Islet precursor cell (in vitro differentiated cells): ENCODE measurements at regions not wholly inside any gene's neighbourhood (a gene's known extent, or its start where the extent isn't known, plus 50 kb on each side); places are given as distances from the start of the nearest gene placed in this dataset.
A peak's percentile ranks its signal among the peaks of the same experiment; 100 is the strongest.

Source experiments
- DNase-seq: peaks from one replicate; pipeline ENCODE4 v3.0.0-alpha.2; 2018

DNA sequence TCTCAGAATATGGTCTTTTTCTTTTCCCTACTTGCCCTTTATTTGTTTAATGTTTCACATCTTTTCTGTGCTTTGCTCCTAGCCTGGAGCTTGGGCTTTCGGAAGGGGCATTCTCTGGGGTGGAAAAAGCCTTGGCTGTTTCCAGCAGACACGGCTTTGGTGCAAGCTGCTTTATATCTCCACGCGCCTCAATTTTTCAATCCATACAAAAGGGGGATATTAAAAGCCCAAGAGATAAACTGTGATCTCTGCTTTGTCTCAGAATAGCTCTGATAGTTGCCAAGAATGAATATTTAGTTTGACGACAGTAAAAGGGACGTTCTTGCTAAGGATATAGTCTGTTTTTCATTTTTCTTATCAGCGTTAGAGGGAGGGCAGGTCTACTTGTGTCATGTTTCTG lies 194.0 kb upstream of the KIRREL3 start:
- no peak for DNase-seq

DNA sequence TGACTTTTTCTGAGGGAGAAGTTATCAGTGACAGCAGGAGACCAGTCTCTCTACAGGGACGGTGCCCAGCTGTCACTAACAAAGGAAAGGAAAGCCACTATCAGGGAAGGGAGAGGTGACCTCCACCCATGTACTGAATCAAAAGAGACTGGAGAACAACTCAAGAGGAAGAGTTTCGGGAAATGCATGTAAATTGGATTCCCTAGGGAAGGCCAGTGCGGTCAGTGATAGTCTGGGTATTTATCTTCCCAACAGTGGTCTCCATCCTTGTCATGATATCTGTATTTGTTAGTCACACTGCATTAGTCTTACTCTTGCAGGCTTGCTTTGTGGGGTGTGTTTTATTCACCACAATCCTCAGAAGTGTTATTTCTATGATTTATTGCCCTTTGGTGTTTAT lies 193.4 kb upstream of the KIRREL3 start:
- DNase-seq, result no peak

DNA sequence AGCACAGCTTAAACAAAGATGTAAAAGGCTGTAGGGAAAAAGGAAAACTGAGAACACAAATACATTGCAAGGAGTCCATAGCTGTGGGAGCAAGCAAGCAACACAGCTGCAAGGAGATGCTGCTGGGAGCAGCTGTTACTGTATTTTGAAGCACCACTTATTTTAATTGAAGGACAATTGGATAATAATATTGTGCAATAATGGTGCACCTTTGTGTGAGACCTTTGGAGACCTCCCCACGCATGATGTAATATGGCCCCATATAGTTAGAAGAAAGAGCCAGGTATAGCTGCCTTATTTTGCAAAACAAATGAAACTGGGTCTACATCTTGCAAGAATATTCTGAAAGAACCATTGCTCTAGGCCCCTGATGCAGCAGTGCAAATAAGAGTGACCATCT lies 191.1 kb upstream of the KIRREL3 start:
- no peak for DNase-seq

DNA sequence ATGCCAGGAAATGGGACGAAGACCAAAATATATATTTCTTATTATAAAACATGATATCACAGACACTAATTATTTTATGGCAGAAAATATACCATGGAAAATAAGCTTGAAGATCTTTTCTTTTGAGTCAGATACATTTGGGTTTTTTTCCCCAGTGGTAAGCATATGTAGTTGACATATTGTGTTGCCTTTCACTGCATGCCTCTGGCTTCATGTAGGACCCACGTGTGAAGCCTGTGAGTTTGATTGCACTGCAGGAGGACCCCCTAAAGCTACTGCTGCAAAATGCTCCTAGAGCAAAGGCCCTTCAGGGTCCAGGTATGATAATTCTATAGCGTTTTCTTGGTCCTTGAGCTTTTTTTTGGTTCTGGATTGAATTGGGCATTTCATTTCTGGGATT lies 190.7 kb upstream of the KIRREL3 start:
- DNase-seq, result no peak

DNA sequence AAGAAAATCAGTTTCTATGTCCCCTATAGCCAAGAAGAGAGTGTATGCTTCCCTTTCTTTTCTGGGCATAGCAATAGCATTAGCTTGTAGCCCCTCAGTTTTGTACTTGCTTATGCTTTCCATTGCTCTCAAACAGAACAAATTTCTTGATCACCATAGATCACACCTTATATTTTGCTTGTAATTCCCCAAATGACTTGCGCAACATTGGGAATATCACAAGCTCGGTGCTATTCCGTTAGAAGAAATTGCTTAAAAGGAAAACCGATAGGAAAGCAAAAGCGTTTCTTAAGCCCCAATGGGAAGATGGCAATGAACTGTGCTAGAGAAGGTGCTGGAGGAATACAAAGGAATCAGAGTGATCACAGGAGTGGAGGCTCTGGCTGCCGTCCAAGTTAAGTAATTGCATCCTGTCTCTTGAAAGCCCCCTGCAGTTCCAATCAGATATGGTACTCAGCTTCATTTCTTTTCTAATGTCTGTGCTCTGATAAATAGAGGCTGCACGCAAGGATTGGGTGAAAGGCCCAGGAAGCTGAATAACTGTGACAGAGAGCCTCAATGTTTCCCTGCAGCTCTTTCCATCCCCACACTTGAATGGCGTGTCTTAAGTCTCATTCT lies 182.1 kb upstream of the KIRREL3 start:
- DNase-seq, result no peak

DNA sequence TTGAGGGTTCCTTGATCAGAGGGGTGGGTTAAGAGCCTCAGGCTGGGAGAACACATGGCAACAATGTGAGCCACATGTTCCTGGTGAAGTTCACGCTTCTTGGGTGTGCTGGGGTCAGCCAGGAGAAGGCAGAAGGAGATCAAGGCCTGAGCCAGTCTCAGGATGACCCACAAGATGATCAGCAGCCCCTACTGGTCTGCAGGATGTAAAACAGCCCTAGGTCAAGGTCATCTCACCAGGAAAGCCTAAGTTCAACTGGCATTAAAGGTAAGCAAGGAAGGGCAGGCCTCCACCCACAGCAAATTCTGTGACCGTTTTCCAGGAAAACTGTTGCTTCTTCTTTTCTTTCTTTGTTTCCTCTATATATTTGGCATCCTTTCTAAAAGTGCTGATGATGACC lies 156.7 kb upstream of the KIRREL3 start:
- DNase-seq, result no peak

DNA sequence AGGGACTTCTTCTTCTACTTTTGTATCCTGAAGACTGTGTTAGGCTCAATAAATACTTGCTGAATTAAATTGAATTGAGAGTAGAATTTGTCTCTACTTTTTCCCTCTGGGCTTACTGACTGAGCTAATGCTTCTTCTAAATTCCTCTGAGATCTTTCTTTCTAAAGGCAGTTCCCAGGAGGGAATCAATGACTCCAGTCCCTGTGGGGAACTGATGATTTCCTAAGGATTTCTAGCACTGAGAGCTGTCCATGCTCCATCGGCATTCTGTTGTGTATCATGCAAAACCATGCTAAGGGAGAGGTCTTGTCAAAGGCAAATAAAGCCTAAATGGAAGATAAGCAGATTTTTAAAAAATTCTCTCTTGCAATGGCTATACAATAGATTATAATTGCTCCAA lies 148.8 kb upstream of the KIRREL3 start:
- DNase-seq, result no peak

DNA sequence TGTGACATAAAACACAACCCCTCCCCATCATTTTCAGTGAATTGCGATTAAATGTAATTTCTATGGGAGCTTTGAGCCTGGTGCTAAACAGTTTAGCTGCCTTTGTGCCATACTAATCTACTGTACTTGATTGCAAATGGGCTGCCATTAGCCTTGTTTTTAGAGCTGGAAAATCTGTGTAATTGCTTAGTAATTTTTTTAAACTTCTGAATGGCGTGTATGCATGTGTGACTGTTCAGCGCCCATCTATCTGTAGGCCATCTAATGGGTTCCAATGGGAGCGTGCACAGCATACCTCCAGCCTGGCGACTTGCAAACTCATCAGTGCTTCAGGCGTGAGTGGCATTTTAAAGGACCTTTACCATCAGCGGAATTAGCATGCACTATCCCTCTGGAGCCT lies 142.7 kb upstream of the KIRREL3 start:
- no peak for DNase-seq

DNA sequence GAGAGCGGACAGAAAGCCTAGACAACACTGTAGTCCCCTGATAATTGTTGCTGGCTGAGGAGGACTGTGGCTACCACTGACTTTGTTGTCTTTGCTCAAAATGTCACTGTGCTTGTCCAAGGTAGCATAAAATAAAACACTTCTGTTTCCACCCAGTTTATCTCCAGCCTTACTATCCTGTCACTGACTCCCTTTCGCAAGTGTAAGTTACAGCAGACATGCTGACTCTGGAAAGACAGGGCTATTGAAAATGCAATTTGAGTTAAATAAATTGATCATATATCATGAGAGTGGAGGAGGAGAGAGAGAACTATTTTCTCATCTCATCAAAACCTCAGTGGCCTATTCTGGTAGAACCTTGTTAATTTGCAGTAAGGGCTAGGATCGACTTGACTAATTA lies 138.0 kb upstream of the KIRREL3 start:
- no peak for DNase-seq

DNA sequence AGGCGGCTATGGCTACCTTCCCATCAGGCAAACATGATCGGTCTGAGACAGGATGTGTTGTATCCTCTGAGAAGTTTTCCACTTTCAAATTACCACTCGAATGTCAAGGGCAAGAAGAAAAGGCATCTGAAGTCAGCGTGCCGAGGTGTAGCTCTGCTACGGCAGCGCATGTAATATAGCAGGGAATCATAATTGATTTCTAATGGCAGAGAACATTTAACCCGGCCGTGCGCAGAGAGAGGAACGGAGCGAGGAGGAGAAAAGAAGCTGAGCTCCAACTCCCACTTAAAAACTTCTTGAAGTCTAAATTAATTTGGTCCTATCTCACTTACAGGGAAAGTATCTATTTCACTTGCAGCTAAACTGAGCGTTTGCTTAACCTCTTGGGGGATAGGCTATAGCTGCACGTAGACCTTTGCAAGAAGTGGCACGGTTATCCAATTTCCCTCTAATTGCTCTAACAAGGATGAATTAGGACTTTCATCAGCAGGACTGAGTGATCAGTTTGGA lies 137.3 kb upstream of the KIRREL3 start:
- no peak for DNase-seq

DNA sequence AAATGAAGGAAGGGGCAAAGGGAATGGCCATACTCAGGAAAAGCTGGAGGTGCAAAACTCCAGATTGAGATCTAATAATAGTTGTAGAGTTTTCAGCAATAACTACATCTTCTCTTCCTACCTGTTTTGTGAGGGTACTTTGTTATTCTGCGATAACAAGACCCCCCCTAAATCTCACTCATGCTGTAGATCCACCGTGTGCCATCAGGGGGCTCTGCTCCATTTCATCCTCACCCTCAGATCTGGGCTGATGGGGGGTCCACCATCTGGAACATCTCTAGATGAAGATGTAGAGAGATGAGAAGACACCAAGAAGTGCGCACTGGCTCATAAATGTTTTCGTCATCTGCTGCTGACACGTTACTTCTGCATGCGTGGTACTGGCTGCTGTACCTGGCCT lies 135.9 kb upstream of the KIRREL3 start:
- no peak for DNase-seq

DNA sequence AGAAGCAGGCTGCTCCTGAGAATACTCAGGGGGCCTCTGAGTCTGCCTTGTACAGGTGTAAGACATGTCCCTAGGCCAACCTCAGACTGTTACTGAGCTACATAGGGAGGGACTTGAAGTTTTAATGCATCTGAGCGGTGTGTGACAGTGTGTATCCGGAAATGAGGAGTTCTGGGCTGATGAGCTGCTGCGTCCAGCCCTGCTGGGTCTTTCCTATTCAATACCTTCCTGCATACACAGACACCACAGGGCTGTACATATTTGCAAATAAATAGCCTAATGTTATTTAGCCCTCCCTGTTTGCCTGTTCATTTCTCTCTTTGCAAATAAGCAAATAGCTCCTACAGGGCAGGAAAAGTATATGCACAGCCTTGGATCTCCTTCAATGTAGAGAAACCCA lies 134.7 kb upstream of the KIRREL3 start:
- DNase-seq, result no peak

DNA sequence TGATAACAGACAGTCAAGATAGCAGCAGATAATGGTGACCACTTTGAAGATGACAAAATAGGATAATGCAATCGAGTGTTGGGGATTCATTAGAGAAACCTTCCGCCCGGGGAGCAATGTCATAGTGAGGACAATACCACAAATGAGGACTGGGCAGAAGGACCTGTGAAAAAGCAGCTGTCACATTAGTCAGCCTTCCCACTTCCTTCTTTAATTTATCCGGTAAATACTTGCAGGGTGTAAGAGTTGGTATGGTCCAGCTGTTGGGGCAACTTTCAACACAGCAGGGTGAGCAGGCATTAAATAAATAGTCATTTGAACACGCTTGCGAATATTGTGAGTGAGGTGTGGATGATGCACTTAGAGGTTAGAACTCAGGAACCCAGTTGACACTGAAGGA lies 132.5 kb upstream of the KIRREL3 start:
- DNase-seq, result no peak

DNA sequence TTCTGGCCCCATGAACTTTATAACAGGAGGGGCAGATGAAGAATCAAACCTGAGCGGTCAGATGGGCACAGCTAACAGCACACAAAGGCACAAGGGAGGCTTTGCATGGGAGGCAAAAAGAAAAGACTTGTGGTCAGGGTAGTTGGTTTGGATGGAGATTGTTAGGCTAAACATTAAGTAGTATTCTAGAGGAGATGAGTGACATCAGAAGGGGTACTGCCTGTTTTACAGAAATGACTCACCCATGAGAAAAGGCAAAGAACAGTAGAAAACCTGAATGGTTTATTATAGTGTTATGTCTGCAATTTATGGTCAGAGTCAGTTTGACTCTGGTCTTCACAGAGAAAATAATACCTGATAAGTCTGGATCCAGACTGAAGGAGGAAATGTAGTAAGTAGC lies 129.8 kb upstream of the KIRREL3 start:
- no peak for DNase-seq

DNA sequence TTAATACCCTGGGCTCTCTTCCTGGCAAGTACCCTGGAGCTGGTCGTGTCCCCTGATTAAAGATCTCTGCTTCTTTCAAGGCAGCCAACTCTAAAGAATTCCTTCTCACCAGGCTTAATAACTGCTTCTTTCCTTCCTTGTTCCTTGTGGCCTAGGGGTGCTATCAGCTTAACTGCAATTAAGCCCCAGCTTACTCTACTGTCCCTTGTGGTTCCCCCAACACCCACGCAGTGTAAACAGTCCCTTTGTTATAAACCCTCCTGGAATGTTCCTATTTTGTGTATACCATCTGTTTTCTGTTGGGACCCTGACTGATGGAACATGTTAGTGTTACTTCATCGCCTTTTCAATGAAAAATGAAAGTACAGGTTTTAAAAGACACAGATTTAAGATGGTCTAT lies 126.4 kb upstream of the KIRREL3 start:
- DNase-seq, result no peak

DNA sequence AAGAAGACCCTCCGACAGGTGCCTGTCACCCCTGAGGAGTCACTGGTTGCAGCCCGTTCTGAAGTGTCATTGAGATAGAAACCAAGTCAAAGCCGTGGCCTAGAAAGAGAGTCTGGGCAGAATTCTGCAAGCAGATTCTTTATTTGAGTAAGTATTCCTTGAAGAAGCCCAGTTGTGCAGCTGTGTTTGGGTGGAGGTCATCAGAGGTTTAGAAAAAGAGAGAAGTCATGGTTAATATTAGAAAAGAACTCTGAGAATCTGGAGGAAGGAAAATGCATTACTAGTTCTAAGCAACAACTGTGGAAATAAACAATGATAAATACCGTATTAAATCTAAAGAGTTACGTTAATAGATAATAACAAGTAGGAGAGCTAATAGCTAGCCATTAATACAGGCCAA lies 118.8 kb upstream of the KIRREL3 start:
- no peak for DNase-seq

DNA sequence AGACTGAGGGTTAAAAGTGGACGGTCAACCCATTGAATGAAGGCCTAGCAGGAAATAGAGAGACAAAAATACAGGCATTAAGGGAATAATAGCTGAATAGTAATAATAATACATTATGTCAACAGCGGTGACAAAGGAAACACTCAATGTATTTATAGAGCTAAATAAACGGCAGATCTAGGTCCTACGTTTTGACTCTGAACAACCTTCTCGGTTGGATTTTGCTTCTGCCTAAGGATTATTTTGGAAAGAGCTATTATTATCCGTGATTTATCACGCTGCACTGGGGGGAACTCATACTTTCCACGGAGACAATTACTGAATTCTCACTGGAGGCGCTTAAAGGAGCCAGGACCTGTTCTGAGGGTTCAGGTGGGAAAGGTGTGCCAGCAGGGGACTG lies 118.2 kb upstream of the KIRREL3 start:
- no peak for DNase-seq

DNA sequence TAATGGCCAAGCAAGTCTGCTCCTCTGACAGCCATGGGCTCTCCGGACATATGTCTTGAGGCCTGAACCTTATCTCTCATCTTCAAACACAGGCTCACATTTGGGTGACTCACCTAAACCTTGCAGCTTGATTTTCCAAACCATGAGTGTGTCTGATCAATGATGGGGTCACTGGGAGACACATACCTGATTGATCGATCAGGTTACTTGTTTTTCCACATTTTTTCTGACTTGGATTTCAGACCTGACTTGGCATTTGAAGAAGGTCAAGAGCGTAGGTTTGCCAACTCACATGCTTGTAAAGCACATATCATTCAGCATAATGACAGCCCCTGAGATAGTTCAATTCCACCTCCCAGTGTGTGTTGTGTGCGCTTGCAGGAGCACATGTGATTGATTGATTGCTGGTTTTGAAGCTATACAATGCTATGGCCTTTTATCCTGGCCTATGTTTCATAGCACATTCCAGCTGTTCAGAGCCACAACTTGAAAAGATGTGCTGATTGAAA lies 116.7 kb upstream of the KIRREL3 start:
- DNase-seq, result peak; percentile 93

DNA sequence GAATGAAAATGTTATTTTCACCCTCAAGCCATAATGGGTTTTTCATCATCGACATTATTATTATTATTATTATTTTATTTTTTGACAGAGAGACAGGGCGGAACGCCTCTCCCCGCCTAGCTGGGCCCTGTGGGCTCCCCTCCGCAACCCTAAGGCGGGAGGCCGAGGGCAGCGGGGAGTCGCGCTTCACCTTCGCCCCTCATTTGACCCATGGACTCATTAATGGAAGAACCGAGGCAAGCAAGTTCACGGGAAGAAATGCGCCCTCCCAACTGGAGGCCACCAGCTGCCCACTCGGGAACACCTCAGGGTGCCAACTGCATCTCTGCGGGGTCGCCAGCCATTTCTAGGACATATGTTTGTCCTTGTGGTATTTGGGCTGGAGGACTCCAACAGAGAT lies 115.3 kb upstream of the KIRREL3 start:
- DNase-seq, result no peak

DNA sequence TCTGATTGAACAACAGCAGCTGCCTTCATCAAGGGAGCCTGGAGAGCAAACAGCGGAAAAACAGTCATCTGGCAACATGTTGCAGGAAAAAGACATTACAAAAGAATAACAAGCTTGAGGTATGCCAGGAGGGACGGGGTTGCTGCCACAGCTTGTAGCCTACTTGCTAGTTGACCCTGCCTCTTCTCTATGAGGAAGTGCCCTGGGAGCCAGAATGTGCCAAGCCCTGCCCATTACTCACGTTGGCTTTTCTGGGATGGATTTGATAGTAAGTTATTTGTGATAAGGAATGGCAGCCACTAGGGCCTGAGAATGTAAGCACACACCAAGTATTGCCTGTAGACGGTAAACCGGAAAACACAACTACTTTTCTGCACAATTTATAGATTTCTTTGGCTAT lies 113.5 kb upstream of the KIRREL3 start:
- no peak for DNase-seq

DNA sequence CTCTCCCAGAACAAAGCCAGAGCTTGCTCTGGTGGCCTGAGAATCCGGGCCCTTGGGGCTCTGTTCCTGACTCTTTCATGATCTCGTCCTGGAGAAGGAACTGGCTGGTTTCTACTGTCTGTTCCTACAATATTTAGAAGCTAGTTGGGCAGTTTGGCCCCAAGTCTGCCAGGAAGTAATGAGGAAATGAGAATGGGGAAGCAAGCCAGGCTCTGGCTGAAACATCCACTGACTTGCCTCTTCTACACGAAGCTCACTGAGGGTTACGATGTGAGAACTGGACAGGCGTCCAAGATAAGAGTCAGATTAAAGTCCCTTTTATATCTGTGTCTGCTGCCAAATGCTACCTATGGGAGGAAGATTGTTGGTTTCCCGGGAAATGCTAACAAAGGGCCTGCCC lies 110.0 kb upstream of the KIRREL3 start:
- peak; percentile 49 for DNase-seq

DNA sequence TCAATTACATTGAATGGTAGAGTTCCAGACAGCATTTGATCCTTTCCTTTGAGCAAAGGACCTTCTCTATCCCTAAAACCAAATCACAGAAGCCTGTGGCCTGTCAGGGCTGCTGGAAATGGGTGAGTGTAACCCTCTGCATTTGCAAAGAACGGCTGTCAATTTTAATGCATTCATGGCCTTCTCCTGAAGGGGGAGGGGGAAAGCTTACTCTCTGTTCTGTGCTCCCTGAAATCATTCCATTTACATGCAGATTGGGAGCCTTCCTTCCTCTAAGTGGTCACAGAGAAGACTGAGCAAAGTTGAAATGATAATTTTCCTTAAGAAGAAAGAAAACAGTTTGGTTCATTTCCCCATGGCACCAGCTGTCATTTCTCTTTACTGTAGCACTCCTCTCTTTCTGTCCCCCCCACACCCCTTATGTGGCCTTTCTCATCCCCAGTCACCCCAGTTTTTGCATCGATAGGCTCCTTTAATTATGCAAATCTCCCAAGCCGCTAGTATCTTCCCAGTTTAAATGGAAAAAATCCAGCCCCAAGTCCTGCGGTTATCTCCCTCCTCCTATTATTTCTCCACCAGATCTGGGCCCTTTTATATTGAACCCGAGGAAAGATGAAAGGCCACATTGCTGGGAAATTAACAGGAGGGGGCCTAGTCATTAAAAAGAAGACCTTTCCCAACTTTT lies 109.4 kb upstream of the KIRREL3 start:
- no peak for DNase-seq

DNA sequence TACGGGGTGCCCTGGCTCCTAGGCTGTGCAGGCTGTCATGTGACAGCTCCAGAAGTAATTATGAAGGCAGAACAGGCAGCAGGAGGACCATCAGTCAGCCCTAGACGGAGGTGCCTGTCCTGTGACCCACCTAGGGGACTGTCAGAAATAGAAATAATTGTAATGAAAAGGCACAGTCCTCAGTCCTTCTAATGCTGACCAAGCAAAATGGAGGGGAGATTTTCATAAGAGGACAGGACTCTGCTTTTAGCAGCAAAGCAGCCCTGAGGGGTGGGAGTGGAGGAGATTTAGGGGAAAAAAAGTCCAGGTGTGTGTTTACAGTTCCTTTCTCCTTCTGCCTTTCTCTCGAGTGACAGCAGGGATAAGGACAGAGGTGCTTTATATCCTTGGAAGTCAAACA lies 108.3 kb upstream of the KIRREL3 start:
- DNase-seq, result no peak

DNA sequence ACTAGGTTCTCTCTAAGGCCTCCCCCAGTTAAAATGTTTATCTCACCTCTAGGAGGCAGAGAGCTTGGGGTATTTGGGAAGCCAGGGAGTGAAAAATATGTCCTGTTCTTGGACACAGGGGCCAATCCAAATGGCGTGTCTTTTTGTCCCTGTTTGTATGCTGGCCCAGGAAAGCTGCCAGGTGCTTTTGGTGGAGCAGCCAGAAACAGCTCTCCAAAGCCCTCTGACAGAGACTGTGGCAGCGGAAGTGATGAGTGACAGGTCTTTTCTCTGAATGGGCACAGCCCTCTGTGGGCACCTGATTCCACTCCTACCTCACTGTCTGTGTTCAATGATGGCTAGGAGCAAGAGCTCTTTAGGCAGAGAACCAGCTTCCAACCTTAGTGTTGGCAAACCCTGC lies 106.4 kb upstream of the KIRREL3 start:
- DNase-seq, result no peak
